Neural cell (in vitro differentiated cells): ENCODE measurements at regions not wholly inside any gene's neighbourhood (a gene's known extent, or its start where the extent isn't known, plus 50 kb on each side); places are given as distances from the start of the nearest gene placed in this dataset.

Experiments used
- H2AFZ ChIP-seq: fragments of 200-600, 300-800 bp; sonication (generic), shearing (Covaris generic); 2 replicates; pipeline ENCODE4 v1.6.0; 2014; ENCODE audit warnings: low read depth, mild to moderate bottlenecking, antibody characterized with exemption, low read length, moderate library complexity
- H3F3A ChIP-seq: fragments of 200-600 bp; shearing (Covaris generic); 2 replicates; pipeline ENCODE4 v1.6.1; 2016; ENCODE audit warnings: mild to moderate bottlenecking, moderate library complexity, mixed read lengths, antibody characterized with exemption, low read length; ENCODE audit not compliant: insufficient read depth, poor library complexity, severe bottlenecking
- H3K27ac ChIP-seq: fragments of 200-600, 300-800 bp; sonication (generic), shearing (Covaris generic); 2 replicates; pipeline ENCODE4 v1.5.1; 2014; ENCODE audit warnings: mild to moderate bottlenecking, low read length, moderate library complexity
- H3K27me3 ChIP-seq: fragments of 300-800, 200-600 bp; sonication (generic), shearing (Covaris generic); 2 replicates; pipeline ENCODE4 v1.6.0; 2014; ENCODE audit warnings: mild to moderate bottlenecking, low read depth, low read length, moderate library complexity; ENCODE audit not compliant: insufficient read depth
- H3K36me3 ChIP-seq: fragments of 300-800, 200-600 bp; sonication (generic), shearing (Covaris generic); 2 replicates; pipeline ENCODE4 v1.5.1; 2014; ENCODE audit warnings: mild to moderate bottlenecking, antibody characterized with exemption, low read length, moderate library complexity; ENCODE audit not compliant: insufficient read depth
- H3K4me2 ChIP-seq: fragments of 300-800, 200-600 bp; sonication (generic), shearing (Covaris generic); 2 replicates; pipeline ENCODE4 v1.6.0; 2014; ENCODE audit warnings: mild to moderate bottlenecking, low read length
- H3K4me3 ChIP-seq: fragments of 300-800, 200-600 bp; sonication (generic), shearing (Covaris generic); 2 replicates; pipeline ENCODE4 v1.5.1; 2014; ENCODE audit warnings: mild to moderate bottlenecking, low read length, moderate library complexity
- H3K79me2 ChIP-seq: fragments of 200-600 bp; shearing (Covaris generic); replicated peaks from 2 replicates; pipeline ENCODE4 v1.6.0; 2014; ENCODE audit warnings: mild to moderate bottlenecking, low read length, moderate library complexity; ENCODE audit not compliant: insufficient read depth
- H3K9ac ChIP-seq: fragments of 300-800, 200-600 bp; sonication (generic), shearing (Covaris generic); 2 replicates; pipeline ENCODE4 v1.6.1; 2016; ENCODE audit warnings: mild to moderate bottlenecking, low read length, mixed read lengths
- H3K9me2 ChIP-seq: fragments of 200-600 bp; shearing (Covaris generic); 2 replicates; pipeline ENCODE4 v1.6.1; 2016; ENCODE audit warnings: mild to moderate bottlenecking, low read length, mixed read lengths; ENCODE audit not compliant: insufficient read depth
- H3K9me3 ChIP-seq: fragments of 200-600, 300-800 bp; sonication (generic), shearing (Covaris generic); 2 replicates; pipeline ENCODE4 v1.6.1; 2016; ENCODE audit warnings: mild to moderate bottlenecking, mixed run types, low read length, moderate library complexity, mixed read lengths
- H4K20me1 ChIP-seq: fragments of 200-600 bp; shearing (Covaris generic); 2 replicates; pipeline ENCODE4 v1.6.1; 2016; ENCODE audit warnings: mild to moderate bottlenecking, mixed run types; ENCODE audit not compliant: insufficient read depth
- EP300 ChIP-seq: fragments of 450-650 bp; conservative IDR thresholded peaks from 2 replicates; pipeline ENCODE4 v1.6.1; 2014; ENCODE audit warnings: antibody characterized with exemption, mild to moderate bottlenecking, moderate library complexity; ENCODE audit not compliant: poor library complexity, severe bottlenecking
- EZH2 ChIP-seq: fragments of 200-600, 300-800 bp; shearing (Covaris generic), sonication (generic); IDR thresholded peaks from 2 replicates; pipeline ENCODE4 v1.6.1; 2014; ENCODE audit warnings: antibody characterized with exemption, low read length, borderline replicate concordance, mild to moderate bottlenecking; ENCODE audit not compliant: insufficient read depth, poor library complexity, severe bottlenecking
- MXI1 ChIP-seq: fragments of 450-650 bp; conservative IDR thresholded peaks from 2 replicates; pipeline ENCODE4 v1.6.1; 2014; ENCODE audit warnings: antibody characterized with exemption, mild to moderate bottlenecking; ENCODE audit not compliant: poor library complexity, severe bottlenecking
- POLR2AphosphoS5 ChIP-seq: IDR thresholded peaks from 2 replicates; pipeline ENCODE4 v1.6.1; 2012
- RAD21 ChIP-seq: fragments of 450-650 bp; conservative IDR thresholded peaks from 2 replicates; pipeline ENCODE4 v1.6.1; 2014; ENCODE audit warnings: antibody characterized with exemption, mild to moderate bottlenecking, moderate library complexity
- SMC3 ChIP-seq: fragments of 450-650 bp; conservative IDR thresholded peaks from 2 replicates; pipeline ENCODE4 v1.6.1; 2014; ENCODE audit warnings: antibody characterized with exemption, mild to moderate bottlenecking, moderate library complexity; ENCODE audit not compliant: poor library complexity
- TAF1 ChIP-seq: IDR thresholded peaks from 2 replicates; pipeline ENCODE4 v1.6.1; 2012; ENCODE audit warnings: low read depth
- TF ChIP-seq, protein P1 (sequence below): IDR thresholded peaks from 2 replicates; pipeline ENCODE4 v1.6.1; 2012; ENCODE audit warnings: borderline replicate concordance
- TF ChIP-seq, protein P2 (sequence below): fragments of 450-650 bp; IDR thresholded peaks from 2 replicates; pipeline ENCODE4 v1.5.1; 2014; ENCODE audit warnings: antibody characterized with exemption, mild to moderate bottlenecking, moderate library complexity; ENCODE audit not compliant: poor library complexity, severe bottlenecking

DNA sequence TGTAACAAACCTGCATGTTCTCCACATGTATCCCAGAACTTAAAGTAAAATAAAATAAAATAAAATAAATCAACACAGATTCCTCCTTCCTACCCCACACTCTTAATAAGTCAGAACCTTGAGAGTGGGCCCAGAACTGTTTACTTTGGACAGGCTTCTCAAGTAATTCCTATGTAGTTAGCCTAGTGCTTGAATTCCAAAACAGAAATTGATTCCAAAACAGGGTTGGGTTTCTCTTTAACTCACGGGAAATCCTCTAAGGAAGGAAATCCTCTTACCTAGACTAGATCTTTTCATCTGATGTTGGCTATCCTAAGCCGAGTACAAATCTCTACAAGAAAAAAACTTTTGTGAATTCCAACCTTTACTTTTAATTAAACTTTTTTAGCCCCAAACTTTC, 324.7 kb upstream of the C16orf82 start:
- Histone ChIP-seq H3K4me2 (no peak overlapping the region), H3F3A (no peaks in the 10 kb centered on the region), H3K9me3 (no peaks in the 10 kb centered on the region), H3K4me3 (no peak overlapping the region), H3K9ac (no peak overlapping the region), H3K27ac (no peak overlapping the region), H3K9me2 (no peaks in the 10 kb centered on the region), H3K79me2 (no peaks in the 10 kb centered on the region), H3K27me3 (no peaks in the 10 kb centered on the region), H4K20me1 (no peaks in the 10 kb centered on the region), H3K36me3 (no peaks in the 10 kb centered on the region), H2AFZ (no peak overlapping the region)
- TF ChIP-seq EZH2: no peak
- no peak for TF ChIP-seq TAF1
- TF ChIP-seq, protein P1, sequence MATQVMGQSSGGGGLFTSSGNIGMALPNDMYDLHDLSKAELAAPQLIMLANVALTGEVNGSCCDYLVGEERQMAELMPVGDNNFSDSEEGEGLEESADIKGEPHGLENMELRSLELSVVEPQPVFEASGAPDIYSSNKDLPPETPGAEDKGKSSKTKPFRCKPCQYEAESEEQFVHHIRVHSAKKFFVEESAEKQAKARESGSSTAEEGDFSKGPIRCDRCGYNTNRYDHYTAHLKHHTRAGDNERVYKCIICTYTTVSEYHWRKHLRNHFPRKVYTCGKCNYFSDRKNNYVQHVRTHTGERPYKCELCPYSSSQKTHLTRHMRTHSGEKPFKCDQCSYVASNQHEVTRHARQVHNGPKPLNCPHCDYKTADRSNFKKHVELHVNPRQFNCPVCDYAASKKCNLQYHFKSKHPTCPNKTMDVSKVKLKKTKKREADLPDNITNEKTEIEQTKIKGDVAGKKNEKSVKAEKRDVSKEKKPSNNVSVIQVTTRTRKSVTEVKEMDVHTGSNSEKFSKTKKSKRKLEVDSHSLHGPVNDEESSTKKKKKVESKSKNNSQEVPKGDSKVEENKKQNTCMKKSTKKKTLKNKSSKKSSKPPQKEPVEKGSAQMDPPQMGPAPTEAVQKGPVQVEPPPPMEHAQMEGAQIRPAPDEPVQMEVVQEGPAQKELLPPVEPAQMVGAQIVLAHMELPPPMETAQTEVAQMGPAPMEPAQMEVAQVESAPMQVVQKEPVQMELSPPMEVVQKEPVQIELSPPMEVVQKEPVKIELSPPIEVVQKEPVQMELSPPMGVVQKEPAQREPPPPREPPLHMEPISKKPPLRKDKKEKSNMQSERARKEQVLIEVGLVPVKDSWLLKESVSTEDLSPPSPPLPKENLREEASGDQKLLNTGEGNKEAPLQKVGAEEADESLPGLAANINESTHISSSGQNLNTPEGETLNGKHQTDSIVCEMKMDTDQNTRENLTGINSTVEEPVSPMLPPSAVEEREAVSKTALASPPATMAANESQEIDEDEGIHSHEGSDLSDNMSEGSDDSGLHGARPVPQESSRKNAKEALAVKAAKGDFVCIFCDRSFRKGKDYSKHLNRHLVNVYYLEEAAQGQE: no peak
- no peak for TF ChIP-seq SMC3
- TF ChIP-seq POLR2AphosphoS5: no peak
- no peak for TF ChIP-seq MXI1
- no peak for TF ChIP-seq EP300
- TF ChIP-seq, protein P2, sequence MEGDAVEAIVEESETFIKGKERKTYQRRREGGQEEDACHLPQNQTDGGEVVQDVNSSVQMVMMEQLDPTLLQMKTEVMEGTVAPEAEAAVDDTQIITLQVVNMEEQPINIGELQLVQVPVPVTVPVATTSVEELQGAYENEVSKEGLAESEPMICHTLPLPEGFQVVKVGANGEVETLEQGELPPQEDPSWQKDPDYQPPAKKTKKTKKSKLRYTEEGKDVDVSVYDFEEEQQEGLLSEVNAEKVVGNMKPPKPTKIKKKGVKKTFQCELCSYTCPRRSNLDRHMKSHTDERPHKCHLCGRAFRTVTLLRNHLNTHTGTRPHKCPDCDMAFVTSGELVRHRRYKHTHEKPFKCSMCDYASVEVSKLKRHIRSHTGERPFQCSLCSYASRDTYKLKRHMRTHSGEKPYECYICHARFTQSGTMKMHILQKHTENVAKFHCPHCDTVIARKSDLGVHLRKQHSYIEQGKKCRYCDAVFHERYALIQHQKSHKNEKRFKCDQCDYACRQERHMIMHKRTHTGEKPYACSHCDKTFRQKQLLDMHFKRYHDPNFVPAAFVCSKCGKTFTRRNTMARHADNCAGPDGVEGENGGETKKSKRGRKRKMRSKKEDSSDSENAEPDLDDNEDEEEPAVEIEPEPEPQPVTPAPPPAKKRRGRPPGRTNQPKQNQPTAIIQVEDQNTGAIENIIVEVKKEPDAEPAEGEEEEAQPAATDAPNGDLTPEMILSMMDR: no peak
- TF ChIP-seq RAD21: no peak

DNA sequence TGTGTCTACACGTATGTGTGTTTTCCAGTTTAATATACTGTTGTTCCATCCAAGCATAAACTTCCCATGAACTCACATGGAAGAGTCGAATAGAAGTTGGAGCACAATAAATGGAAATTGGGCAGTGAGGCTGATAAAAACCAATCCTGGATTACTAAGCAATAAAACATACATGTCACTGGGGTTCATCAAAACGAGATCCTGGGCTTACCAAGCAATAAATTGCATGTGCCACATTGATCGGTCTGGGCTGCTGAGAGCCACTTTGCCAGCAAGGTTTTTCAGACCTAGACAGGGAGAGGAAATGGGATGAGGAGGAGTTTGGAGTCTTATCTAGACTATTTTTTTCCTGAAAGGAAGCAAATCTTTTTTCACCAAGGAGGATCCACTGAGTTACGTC, 322.3 kb upstream of the C16orf82 start:
- Histone ChIP-seq H4K20me1 (no peaks in the 10 kb centered on the region), H3K9ac (no peak overlapping the region), H2AFZ (no peak overlapping the region), H3K4me2 (no peak overlapping the region), H3K79me2 (no peaks in the 10 kb centered on the region), H3K4me3 (no peak overlapping the region), H3K9me3 (no peaks in the 10 kb centered on the region), H3K9me2 (no peaks in the 10 kb centered on the region), H3F3A (no peaks in the 10 kb centered on the region), H3K36me3 (no peaks in the 10 kb centered on the region), H3K27ac (no peak overlapping the region), H3K27me3 (no peaks in the 10 kb centered on the region)
- TF ChIP-seq, protein P2: no peak
- TF ChIP-seq RAD21: no peak
- TF ChIP-seq MXI1: no peak
- TF ChIP-seq POLR2AphosphoS5: no peak
- no peak for TF ChIP-seq EP300
- TF ChIP-seq SMC3: no peak
- TF ChIP-seq, protein P1: no peak
- no peak for TF ChIP-seq TAF1
- no peak for TF ChIP-seq EZH2
